HG03045 (cell line): ENCODE measurements at regions not wholly inside any gene's neighbourhood (a gene's known extent, or its start where the extent isn't known, plus 50 kb on each side); places are given as distances from the start of the nearest gene placed in this dataset.

ENCODE experiments used
- ATAC-seq: cut with Tn5 transposase; IDR thresholded peaks from one replicate; pipeline ENCODE4 v1.9.1; 2021; ENCODE audit warnings: mild to moderate bottlenecking, moderate library complexity; ENCODE audit not compliant: unreplicated experiment

DNA sequence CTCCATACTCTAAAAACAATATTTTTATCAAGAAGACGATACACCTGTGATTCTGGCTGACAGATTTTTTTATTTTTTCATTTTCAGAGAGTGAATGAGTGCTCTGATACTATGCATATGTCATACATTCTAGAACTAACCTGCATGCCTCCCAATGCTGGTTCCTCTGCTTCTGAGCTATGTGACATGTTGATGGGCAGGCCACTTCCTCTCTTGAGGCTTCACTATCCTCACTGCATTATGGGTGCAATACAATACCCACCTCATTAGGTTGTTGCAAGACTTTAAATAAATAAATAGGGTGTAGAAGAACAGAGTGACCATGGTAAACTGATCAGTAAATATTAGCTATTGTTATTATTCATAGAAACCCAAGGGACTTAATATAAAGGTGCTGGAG is 408.3 kb downstream of the HNRNPD start:
- no peak for ATAC-seq

DNA sequence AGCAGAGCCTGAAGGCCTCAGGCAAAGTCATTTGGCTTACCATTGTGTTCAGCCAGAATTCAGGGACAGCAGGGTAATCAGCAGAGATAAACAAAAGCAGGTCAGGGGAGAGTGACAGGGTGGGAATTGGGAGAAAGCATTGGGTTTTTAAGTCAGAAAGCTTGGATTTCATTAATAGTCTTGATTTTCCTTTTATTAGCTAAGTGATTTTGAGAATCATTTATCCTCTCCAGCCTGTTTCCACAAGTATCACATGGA is 410.1 kb downstream of the HNRNPD start:
- no peak for ATAC-seq

DNA sequence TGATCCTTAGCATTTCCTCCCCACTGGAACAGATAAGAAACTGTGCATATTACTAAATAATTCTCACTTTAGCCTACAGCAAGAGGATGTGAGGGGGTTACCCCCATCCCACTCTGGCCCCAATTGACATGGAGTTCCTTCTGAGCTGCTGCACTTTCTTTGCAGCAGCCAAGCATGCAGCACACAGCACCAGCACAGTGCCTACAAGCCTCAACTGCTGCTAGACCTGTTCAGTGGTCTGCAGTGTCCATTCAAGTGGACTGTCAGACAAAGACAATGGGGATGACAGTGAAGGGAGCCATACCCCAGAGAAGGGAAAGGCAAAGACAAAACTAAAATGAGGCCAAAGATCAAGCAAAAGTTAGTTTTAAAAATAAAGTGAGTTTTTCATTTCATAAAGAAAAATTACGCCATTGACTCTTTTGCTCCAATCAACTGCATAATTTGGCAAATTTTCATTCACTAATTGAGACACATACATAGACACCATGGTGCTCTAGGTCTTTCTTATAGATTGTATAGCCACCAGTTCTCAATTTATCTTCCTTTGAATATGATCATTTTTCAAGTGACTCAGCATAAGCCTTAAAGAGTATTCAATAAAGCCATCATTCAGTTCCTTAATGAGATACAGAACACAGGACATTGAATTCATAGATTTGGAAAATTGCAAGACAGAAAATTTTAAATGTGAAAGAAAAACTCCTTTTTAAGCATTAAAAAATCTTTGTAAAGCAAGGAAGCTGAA is 410.6 kb downstream of the HNRNPD start:
- ATAC-seq, result no peak

DNA sequence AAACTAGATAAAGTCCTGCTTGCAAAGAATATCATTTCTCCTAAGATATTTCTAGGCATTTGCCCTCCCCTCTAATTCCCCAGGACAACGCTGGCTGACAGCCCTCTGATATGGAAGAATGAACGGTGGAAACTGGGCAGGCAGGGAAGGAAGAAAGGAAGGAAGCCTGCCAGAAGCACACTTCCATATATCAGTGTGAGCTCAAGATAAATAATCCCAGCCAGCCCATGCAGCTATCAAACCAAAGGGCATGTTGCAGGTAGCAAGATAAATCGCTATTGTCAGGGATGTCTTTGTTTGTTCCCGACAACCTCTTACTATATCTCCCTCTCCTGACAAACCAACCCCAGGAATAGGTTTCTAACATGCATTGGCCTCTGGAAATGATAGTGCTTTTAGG is 412.8 kb downstream of the HNRNPD start:
- ATAC-seq, result no peak

DNA sequence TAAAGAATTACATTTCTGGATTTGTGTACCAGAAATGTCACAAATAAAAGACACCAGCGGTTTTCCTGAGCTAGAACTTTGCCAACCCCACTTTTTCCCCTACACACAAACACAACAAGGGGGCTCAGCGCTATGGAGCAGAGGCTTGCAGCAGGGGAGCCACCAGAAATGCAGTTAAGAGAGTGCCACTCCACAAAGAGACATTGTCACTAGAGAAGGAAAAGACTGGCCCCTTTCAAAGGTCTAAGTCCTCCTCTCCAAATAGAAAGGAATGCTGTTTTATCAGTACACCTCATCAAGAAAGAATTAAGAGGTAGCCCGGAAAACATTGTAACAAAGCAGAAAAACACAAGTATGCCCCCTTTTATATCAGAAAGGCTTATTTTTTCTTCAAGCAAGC is 419.5 kb downstream of the HNRNPD start:
- no peak for ATAC-seq

DNA sequence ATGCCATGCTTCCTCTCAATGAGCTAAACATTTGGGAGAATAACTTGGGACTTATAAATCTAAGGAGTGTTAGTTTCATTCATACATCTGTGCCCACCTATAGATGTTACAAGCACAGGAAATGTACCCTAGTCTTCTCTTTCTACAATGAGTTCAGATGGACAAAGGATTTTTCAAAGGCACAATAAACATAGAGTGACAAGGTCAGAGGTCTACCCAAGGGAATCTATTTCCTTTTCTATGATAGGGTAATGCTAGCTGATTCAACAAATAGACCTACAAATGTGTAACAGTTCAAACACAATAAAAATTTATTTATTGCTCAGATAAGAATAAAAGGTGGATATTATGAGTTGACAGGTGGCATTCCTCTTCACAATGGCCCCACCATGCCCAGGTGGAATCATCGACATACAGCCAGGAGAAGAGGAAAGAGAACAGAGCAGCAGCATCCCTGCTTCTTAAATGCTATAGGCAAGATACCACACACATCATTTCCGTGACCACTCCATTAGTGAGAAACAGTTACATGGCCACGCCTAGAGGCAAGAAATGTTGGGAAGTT is 421.8 kb downstream of the HNRNPD start:
- no peak for ATAC-seq

DNA sequence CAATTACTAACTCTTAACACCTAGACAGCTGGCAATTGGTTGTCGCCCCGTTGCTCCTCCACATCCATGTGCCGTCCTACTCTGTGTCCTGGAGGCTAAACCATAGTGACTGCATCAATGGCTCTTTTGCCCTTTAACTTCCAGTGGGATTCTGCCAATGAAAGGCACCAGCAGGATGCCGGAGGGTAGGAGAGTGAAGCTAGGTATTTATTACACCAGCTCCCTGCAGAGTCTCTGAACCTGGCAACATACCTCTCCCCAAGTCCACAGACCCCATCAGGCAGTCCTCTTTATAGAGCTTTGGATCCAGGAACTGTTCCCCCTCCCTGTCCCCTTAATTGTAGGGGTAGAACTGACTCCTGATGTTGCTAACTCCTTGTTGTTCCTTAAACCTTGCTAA is 426.8 kb downstream of the HNRNPD start:
- ATAC-seq, result no peak

DNA sequence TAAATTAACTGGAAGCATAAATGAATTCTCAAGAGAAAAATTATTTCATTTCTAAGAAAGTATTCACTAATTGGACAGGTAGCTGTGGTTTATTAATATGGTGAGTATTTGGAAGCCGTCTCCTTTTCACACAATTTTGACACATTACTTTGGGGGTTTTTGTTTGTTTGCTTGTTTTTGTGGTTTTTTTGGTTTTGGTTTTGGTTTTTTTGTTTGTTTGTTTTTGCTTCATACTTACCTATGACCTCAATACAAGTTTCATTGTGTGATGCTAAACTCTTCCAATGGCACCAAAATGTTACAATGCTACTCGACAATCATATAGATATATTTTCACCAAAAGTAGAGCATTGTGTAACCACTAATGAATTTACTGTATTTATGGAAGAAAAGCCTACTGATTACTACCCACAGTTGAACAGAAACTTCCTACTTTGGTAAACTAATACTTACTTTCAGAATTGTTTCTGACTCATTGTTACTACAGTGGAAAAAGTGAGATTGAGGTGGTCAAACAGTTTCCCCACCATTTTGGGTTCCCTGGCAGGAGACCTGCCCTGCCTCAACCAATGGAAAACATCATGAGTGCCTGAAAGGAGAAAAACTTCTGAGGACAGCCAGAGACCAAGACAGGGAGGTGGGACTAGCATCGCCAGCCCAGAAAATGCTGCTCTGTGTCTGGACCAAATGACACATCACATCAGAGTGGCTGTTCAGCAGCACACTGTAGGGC is 443.1 kb downstream of the HNRNPD start:
- ATAC-seq, result peak; percentile 72

DNA sequence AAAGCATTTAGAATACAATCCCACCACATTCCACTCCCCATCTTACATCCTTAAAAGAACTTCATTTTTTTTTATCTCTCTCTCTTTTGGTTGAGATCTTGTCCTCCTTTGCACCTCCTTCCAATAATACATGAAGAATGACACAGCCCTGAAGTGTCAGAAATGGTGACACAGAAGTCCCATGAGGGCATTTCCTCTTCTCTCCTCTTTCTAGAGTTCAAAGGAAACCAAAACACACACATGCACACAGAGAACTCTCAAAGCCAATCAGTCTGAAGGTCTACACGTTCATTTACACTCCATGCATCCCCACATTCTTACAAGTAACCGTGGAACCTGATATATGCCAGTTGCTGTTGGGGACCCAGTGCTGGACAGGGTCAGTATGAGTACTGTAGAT is 450.7 kb downstream of the HNRNPD start:
- no peak for ATAC-seq

DNA sequence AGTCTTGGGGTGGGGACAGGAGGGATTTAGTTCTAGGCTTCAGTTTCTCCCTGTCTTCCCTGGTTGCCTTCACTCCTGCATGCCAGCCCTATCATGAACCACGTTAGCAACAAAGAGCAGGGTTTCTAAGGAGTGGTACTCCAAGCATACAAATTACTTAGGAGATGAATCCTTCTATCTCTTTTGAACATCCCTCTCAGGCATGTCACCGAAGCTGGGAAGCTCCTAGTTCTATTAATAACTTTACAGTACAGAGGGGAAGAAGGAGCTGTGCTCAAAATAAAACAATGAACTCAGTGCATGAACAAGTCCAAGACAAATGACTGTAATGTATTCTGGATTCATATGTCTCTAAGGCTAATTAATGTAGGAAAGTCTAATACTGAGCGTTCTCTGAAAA is 450.6 kb upstream of the RASGEF1B start:
- no peak for ATAC-seq

DNA sequence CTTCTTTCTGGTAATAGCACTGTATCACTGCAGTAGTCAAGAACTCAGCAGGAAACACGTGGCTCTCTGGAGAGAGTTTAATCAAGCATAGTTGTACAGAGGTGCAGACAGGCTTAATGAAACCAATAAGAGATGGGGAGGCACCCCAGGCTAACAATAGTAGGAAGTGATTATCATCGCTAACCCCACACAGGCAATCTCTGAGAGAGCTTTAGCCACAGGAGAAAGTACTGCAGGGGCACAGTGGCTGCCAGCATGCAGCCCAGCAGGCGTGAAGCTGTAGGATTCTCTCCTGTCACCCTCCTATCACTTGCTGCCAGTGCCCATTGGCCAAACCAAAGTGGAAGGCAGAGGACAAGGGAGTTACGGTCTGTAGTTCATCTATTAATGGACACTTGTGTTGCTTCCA is 450.0 kb upstream of the RASGEF1B start:
- ATAC-seq, result no peak

DNA sequence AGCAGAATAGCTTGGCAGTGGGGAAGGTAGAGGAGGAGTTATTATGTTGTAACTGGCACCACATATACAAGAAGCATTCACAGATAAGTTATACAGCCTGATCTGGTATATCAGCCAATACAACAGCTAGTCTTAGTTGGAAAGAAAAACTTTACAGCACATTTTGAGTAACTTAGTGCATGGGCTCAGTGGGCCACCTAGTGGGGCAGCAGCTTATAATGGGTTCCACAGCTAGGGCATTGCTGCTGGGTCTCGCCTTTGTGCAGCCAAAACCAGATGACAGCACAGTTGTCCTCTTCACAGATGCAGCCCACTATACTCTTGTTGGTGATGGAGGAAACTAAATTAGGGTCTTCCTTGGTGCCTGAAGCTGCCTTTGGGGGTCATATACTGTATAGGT is 448.1 kb upstream of the RASGEF1B start:
- no peak for ATAC-seq

DNA sequence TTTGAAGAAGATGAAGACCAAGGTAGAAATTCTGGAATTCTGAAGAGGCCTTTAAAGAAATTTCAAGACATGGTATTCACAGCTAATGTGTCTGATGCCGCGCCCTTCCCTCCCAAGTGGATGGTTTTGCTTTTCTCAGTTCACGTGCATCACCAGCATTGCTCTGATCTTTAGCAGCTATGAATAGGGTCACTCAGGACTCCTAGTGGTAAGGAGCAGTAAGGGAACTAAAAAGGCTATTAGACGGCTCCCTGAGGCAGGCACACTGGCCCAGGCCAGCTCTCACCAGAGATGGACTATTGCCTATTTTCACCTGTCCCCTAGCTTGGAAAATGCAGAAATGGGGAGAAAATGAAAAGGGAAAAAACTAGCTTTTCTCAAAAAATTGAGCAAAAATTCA is 447.5 kb upstream of the RASGEF1B start:
- ATAC-seq, result peak; percentile 69

DNA sequence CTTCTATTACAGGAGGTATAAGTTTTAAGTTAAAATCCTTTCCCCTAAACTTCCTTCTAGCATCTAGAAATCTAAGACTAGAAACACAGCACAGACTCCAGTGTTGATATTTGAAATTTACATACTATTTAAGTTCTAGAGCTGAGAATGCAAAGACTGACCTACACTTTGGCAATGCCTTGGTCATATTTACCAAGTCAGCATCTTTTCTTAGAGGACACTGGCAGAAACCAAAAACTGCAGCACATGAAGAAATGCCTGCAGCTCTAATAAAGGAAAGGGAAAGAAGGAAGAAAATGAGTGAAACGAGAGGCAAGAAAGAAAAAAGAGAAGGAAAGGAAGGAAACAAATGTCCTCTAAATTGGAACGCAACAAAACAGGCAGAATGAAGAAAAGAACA is 443.7 kb upstream of the RASGEF1B start:
- no peak for ATAC-seq

DNA sequence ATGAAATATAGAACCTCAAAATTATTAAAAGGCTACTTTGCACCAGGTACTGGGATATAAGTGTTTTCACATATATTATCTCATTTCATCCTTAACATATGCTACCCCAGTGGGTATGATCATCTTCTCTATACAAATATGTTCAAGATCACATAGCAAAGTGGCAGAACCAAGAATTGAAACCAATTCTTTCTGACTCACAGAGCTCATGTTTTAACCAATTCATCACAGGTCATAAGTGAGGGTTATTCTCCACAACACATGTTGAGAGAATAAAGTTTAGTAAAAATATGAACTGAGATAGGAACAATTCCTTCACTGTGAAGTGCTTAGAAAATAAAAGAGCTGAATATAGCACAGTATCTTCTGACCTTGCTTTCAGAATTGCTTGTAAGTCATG is 442.9 kb upstream of the RASGEF1B start:
- peak; percentile 62 for ATAC-seq

DNA sequence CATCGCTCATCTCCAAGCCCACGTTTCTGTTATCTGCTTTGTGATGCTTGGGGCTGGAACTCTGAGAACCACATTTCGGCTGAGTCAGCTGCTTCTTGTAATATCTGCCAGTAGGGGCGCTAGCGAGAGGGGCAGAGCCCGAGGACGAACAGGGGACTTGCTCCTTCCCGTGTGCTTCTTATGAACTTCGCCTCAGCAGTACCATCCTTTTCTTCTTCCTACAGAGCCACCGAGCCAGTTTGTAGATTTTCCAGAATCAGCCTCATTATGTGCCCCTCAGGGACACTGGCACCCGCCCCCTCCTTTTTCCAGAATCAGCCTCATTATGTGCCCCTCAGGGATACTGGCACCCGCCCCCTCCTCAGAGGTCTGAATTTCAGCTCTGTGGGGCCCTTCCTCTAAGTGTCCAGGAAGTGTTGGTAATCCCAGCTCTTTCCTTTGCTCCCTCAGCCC is 441.7 kb upstream of the RASGEF1B start:
- peak; percentile 64 for ATAC-seq

DNA sequence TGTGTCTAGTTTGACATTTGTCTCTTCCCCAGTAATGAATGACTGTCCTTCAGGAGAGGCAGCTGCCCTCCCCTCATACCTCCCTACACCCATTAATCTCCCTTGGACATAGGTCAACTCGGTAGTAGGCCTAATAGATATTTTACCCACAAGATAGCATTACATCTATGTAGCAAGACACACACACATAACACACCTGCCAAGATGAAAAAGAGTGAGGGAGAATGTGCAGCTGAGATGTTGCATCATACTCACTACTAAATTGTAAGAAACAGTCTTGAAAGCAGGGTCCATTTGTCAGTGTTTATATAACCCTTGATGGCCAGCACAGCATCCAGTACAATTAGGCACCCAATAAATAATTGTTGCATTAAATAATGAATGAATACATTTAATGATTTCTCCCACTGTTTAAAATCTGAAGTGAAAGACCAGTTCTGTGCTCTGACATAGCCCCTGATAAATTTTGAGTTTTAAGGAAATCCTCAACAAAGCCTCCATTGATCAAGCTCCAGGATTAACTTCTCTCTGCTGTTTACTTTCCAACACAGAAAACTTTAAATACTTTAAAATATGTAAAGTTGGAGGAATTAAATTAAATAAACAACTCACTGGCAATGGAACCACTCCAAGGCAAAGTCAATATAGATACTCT is 440.8 kb upstream of the RASGEF1B start:
- ATAC-seq, result no peak

DNA sequence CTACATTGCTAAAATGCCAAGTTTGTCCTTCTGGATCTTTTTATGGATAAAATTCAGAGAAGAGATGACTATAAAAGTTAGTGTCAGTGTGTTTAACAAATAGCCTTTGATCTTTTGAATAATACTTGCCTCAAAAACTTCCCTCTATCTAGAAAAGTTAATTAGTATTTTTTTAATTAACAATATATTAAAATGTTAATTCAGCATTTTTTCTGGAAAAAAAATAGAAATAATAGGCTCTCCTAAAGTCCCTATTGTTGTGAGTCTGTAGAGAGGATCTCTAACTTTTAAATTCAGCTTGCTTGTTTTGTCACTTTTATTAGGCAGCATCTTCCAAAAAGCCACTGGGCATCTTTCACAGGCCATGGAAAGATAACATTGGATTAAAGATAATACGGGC is 435.2 kb upstream of the RASGEF1B start:
- ATAC-seq, result no peak

DNA sequence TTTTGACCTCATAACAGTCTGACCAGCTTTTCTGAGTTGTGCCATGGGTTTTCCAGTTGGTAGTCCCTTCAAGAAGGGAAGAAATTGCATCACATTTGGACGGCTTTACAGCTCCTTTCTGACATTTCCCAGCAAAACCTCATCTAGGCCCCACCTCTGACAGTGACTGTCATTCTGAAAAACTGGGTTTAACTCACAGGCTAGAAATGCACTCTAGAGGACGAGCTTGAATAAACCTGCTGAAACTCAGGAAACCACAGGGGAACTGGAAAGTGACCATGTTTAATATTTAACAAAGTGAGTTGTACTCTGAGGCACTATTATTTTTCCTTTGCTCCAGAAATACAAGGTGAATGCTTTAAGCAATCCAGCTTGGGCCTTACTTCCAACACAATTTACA is 434.3 kb upstream of the RASGEF1B start:
- ATAC-seq, result peak; percentile 99

DNA sequence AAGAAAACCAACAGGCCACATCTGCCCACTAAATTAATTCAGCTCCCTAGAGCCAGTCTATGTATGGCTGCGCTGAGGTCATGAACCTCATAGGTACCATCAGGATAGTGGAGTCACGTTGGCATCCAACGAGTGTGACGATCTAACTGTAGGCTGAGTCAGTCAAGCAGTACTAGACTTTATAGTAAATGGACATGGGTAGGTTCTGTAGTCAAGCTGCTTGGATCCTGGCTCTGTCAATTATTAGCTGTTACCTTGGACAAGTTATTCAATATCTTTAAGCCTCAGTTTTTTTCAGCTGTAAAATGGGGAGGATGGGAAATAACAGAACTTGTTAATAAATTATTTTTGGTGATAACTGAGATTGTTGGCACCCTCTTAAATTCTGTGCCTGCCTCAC is 432.4 kb upstream of the RASGEF1B start:
- ATAC-seq, result no peak

DNA sequence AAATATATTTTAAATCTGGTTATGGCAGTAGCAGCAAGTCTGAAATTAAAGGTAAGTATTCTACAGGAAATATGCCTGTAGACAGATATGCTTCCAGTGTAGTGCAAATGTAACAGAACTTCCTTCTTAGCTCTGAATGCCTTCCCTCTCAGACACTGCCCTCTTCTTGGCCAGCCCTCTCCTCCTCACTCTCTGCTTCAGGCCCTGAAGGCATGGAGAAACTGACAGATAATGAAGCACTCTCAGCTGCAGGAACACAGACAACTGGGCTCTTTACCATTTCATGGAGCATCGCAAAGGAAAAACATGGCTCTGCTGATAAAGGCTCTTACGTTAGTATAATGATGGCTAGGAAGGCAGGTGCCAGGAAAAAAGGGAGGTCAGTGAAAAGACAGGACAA is 431.5 kb upstream of the RASGEF1B start:
- ATAC-seq, result no peak
